Endodermal cell (in vitro differentiated cells): ENCODE measurements at regions not wholly inside any gene's neighbourhood (a gene's known extent, or its start where the extent isn't known, plus 50 kb on each side); places are given as distances from the start of the nearest gene placed in this dataset.

ENCODE experiments used
- DNase-seq: peaks from one replicate; pipeline ENCODE4 v3.0.0-alpha.2; 2017
- H3K27ac ChIP-seq: 2 replicates; pipeline ENCODE4 v1.5.1; 2013; ENCODE audit warnings: mild to moderate bottlenecking, low read depth, low read length, moderate library complexity
- H3K27me3 ChIP-seq: 2 replicates; pipeline ENCODE4 v1.6.1; 2013; ENCODE audit warnings: mild to moderate bottlenecking, low read length, moderate library complexity; ENCODE audit not compliant: insufficient read depth, control insufficient read depth, poor library complexity, severe bottlenecking
- H3K36me3 ChIP-seq: 2 replicates; pipeline ENCODE4 v1.7.0; 2013; ENCODE audit warnings: mild to moderate bottlenecking, low read length, moderate library complexity; ENCODE audit not compliant: control insufficient read depth, insufficient read depth
- H3K4me1 ChIP-seq: one replicate; pipeline ENCODE4 v1.7.0; 2013; ENCODE audit warnings: low read length; ENCODE audit not compliant: control insufficient read depth, insufficient read depth
- H3K4me3 ChIP-seq: 2 replicates; pipeline ENCODE4 v1.5.1; 2013; ENCODE audit warnings: mild to moderate bottlenecking, low read length, moderate library complexity
- H3K9ac ChIP-seq: 2 replicates; pipeline ENCODE4 v1.6.1; 2013; ENCODE audit warnings: mild to moderate bottlenecking, low read length, moderate library complexity; ENCODE audit not compliant: poor library complexity, severe bottlenecking; ENCODE audit errors: extremely low read depth
- H3K9me3 ChIP-seq: 2 replicates; pipeline ENCODE4 v1.6.1; 2013; ENCODE audit warnings: mild to moderate bottlenecking, low read length, moderate library complexity; ENCODE audit not compliant: control insufficient read depth
- H3K27ac Mint-ChIP-seq: 2 replicates; pipeline ENCODE4 v1.8.0; 2020; ENCODE audit warnings: mixed read lengths
- H3K27me3 Mint-ChIP-seq: 2 replicates; pipeline ENCODE4 v1.8.0; 2021; ENCODE audit warnings: mild to moderate bottlenecking, mixed read lengths; ENCODE audit not compliant: insufficient read depth
- H3K36me3 Mint-ChIP-seq: 2 replicates; pipeline ENCODE4 v1.8.0; 2020; ENCODE audit warnings: low read depth, mixed read lengths
- H3K4me1 Mint-ChIP-seq: 2 replicates; pipeline ENCODE4 v1.8.0; 2020; ENCODE audit warnings: mixed read lengths
- H3K4me3 Mint-ChIP-seq: 2 replicates; pipeline ENCODE4 v1.8.0; 2020; ENCODE audit warnings: mild to moderate bottlenecking, moderate library complexity, mixed read lengths
- H3K9me3 Mint-ChIP-seq: 2 replicates; pipeline ENCODE4 v1.8.0; 2020; ENCODE audit warnings: mild to moderate bottlenecking, mixed read lengths
- WGBS, 2 experiments: methylation state at CpG; one replicate each; pipeline versions ENCODE4 v1.1.5 to v1.1.7; 2013; ENCODE audit warnings: missing lambda C conversion rate in 2 of 2, mixed read lengths in 1 of 2; ENCODE audit not compliant: insufficient coverage in 1 of 2, insufficient read length in 1 of 2; 5-methylcytosine and 5-hydroxymethylcytosine counted together
- TF ChIP-seq, protein P1 (sequence below): fragments of 200-600 bp; sonication (generic); conservative IDR thresholded peaks from 2 replicates; pipeline ENCODE4 v1.5.0; 2021; ENCODE audit warnings: antibody characterized with exemption, mild to moderate bottlenecking

DNA sequence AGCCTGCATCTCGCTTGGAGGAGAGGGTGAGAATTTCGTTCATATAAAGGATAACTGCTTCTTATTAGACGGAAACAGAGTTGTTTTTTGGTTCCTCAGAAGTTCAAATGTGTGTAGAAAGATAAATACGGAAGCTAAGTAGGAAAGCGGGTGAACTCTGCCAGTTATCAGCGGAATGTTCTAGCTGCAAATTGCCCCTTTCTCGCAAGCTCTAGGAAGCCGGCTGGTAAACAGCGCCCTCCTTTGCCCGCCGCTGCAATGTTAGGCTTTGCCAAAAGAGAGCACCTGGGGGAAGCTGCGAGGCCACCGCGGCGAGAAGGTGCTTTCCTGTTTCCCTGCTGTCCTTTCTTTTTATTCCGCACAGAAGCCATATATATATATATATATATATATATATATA, 67.0 kb downstream of the IGLL5 start:
- H3K4me1 Mint-ChIP-seq = peaks cover 9% of the 10 kb centered on the region
- TF ChIP-seq, protein P1, sequence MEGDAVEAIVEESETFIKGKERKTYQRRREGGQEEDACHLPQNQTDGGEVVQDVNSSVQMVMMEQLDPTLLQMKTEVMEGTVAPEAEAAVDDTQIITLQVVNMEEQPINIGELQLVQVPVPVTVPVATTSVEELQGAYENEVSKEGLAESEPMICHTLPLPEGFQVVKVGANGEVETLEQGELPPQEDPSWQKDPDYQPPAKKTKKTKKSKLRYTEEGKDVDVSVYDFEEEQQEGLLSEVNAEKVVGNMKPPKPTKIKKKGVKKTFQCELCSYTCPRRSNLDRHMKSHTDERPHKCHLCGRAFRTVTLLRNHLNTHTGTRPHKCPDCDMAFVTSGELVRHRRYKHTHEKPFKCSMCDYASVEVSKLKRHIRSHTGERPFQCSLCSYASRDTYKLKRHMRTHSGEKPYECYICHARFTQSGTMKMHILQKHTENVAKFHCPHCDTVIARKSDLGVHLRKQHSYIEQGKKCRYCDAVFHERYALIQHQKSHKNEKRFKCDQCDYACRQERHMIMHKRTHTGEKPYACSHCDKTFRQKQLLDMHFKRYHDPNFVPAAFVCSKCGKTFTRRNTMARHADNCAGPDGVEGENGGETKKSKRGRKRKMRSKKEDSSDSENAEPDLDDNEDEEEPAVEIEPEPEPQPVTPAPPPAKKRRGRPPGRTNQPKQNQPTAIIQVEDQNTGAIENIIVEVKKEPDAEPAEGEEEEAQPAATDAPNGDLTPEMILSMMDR = peak; percentile 87
- no peaks in the 10 kb centered on the region for H3K36me3 Mint-ChIP-seq
- H3K27me3 Mint-ChIP-seq = peaks cover 49% of the 10 kb centered on the region
- no peaks in the 10 kb centered on the region for H3K9me3 Mint-ChIP-seq
- no peak overlapping the region for H3K27ac Mint-ChIP-seq
- Histone ChIP-seq H3K9ac (no peak overlapping the region), H3K27ac (no peak overlapping the region), H3K4me1 (no peaks in the 10 kb centered on the region), H3K4me3 (no peak overlapping the region), H3K27me3 (peaks cover 23% of the 10 kb centered on the region), H3K9me3 (no peaks in the 10 kb centered on the region), H3K36me3 (no peaks in the 10 kb centered on the region)
- 35 to 42% methylated on average over 9 to 15 of the region's 16 CpGs for WGBS, 2 experiments
- DNase-seq = peak; percentile 90
- H3K4me3 Mint-ChIP-seq = no peak overlapping the region

DNA sequence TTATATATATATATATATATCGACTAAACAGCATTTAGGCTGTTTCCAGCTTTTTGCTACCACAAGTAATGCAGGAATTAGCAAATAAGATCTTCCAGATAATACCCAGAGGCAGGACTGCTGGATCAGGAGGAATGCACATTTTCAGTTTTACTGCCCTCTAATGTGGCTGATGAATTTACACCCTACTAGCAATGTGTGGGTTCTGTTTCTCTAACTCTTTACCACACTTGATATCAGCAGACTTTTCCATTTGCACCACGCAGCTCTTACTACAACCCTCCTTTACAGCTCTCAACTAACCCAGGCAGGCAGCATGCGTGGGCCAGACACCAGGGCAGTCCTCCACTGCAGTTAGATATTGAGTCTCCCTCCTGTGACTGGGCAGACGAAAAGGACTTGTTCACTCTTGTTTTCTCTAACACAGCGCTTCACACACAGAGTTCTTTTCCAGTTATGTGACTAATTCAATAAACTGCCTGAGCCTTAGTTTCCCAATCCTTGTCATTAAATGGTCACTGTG, 67.7 kb downstream of the IGLL5 start:
- Histone ChIP-seq H3K36me3 (no peaks in the 10 kb centered on the region), H3K27ac (no peak overlapping the region), H3K4me3 (no peak overlapping the region), H3K9me3 (no peaks in the 10 kb centered on the region), H3K9ac (no peak overlapping the region), H3K4me1 (no peaks in the 10 kb centered on the region), H3K27me3 (peaks cover 23% of the 10 kb centered on the region)
- DNase-seq = no peak
- Mint-ChIP-seq H3K27ac (no peak overlapping the region), H3K36me3 (no peaks in the 10 kb centered on the region), H3K4me3 (no peak overlapping the region), H3K27me3 (peaks cover 46% of the 10 kb centered on the region), H3K9me3 (no peaks in the 10 kb centered on the region), H3K4me1 (peaks cover 9% of the 10 kb centered on the region)
- WGBS, 2 experiments = 59 to 65% methylated on average over 2 to 5 of the region's 5 CpGs
- TF ChIP-seq, protein P1 = no peak

DNA sequence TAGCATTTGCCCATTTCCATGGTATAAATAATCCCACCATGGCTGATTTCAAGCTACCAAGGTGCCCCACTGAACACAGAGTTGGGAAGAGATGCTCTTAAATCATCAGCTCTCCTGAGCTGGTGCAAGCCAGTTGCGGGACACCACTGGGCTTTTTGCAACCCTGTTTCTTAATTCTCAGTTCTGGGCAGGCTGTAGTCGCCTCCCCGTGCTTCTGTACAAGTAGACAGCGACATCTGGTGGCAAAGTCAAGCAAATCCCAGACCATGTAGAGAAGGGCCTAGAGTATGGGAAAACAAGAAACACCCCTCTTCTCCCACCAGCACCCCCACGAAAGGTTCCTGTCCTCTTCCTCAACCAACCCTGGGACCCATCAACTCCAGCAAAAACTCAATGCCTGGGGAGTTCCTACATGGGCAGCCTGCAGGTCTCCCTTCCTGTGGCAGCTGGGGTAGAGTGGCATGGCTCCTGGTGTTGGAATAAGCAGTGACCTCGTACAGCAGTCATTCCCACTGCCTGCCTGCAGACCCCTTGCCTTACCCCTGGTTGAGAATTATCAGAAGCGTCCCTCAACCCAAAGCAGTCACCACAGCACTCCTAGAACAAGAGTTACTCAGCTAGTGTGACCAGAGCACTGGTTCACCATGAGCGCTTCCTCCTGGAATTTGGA, 68.4 kb downstream of the IGLL5 start:
- no peaks in the 10 kb centered on the region for H3K9me3 Mint-ChIP-seq

More for the DNA sequence above, 68.4 kb downstream of the IGLL5 start:
- Mint-ChIP-seq H3K27ac (no peak overlapping the region), H3K27me3 (peaks cover 41% of the 10 kb centered on the region), H3K4me3 (no peak overlapping the region), H3K4me1 (peaks cover 9% of the 10 kb centered on the region), H3K36me3 (no peaks in the 10 kb centered on the region)
- Histone ChIP-seq H3K27ac (no peak overlapping the region), H3K9me3 (peaks cover under 1% of the 10 kb centered on the region), H3K4me1 (no peaks in the 10 kb centered on the region), H3K4me3 (no peak overlapping the region), H3K27me3 (peaks cover 23% of the 10 kb centered on the region), H3K9ac (no peak overlapping the region), H3K36me3 (no peaks in the 10 kb centered on the region)
- 27 to 100% methylated on average over 1 to 8 of the region's 8 CpGs for WGBS, 2 experiments
- TF ChIP-seq, protein P1 = peak; percentile 87
- peak; percentile 86 for DNase-seq
